H1 (cell line): ENCODE measurements at regions not wholly inside any gene's neighbourhood (a gene's known extent, or its start where the extent isn't known, plus 50 kb on each side); places are given as distances from the start of the nearest gene placed in this dataset.

ENCODE experiments used
- BRCA1 ChIP-seq: IDR thresholded peaks from 2 replicates; pipeline ENCODE4 v1.6.1; 2012; ENCODE audit warnings: low read depth, low read length, improper control_type of control experiment
- FOSL1 ChIP-seq: IDR thresholded peaks from 2 replicates; pipeline ENCODE4 v1.6.1; 2011; ENCODE audit warnings: mild to moderate bottlenecking, low read depth, low read length, moderate library complexity; ENCODE audit not compliant: insufficient read depth
- GTF2F1 ChIP-seq: IDR thresholded peaks from 2 replicates; pipeline ENCODE4 v1.6.1; 2012; ENCODE audit warnings: low read depth, low read length, improper control_type of control experiment, borderline replicate concordance
- POLR2A ChIP-seq, 2 experiments: IDR thresholded peaks; 1 replicate in 1 of 2; 2 replicates in 1 of 2; pipeline ENCODE4 v1.6.1; 2011; ENCODE audit warnings: low read depth in 2 of 2, low read length in 2 of 2, mild to moderate bottlenecking in 2 of 2; ENCODE audit errors: control extremely low read depth in 1 of 2
- POLR2AphosphoS5 ChIP-seq: IDR thresholded peaks from 2 replicates; pipeline ENCODE4 v1.6.1; 2011; ENCODE audit warnings: low read depth, low read length
- RFX5 ChIP-seq: IDR thresholded peaks from 2 replicates; pipeline ENCODE4 v1.6.1; 2011; ENCODE audit warnings: low read depth, low read length, improper control_type of control experiment, borderline replicate concordance
- SIN3A ChIP-seq, 2 experiments: IDR thresholded peaks in 1 of 2; conservative IDR thresholded peaks in 1 of 2; 2 replicates each; pipeline ENCODE4 v1.6.1; 2011 to 2012; ENCODE audit warnings: low read length in 2 of 2, improper control_type of control experiment in 1 of 2, low read depth in 1 of 2, mild to moderate bottlenecking in 1 of 2
- TAF7 ChIP-seq: optimal IDR thresholded peaks from 2 replicates; pipeline ENCODE3; 2011; ENCODE audit warnings: low read depth, mild to moderate bottlenecking, inconsistent platforms, low read length, moderate library complexity, borderline replicate concordance
- TF ChIP-seq, protein P1 (sequence below): IDR thresholded peaks from 2 replicates; pipeline ENCODE4 v1.6.1; 2011; ENCODE audit warnings: low read length, improper control_type of control experiment

- TF ChIP-seq SIN3A (conservative IDR thresholded peaks at IDR 0.05 in 1 of 2, IDR thresholded peaks at IDR 0.05 in 1 of 2; ENCODE audit: low read depth in 1 of 2, low read length in 2 of 2): no peak
- TF ChIP-seq, protein P1, sequence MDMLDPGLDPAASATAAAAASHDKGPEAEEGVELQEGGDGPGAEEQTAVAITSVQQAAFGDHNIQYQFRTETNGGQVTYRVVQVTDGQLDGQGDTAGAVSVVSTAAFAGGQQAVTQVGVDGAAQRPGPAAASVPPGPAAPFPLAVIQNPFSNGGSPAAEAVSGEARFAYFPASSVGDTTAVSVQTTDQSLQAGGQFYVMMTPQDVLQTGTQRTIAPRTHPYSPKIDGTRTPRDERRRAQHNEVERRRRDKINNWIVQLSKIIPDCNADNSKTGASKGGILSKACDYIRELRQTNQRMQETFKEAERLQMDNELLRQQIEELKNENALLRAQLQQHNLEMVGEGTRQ: no peak
- TF ChIP-seq POLR2AphosphoS5: no peak
- no peak for TF ChIP-seq BRCA1
- TF ChIP-seq GTF2F1: no peak
- no peak for TF ChIP-seq RFX5
- TF ChIP-seq POLR2A (IDR thresholded peaks at IDR 0.05; ENCODE audit: control extremely low read depth in 1 of 2, low read depth in 2 of 2, low read length in 2 of 2): no peak
- no peak for TF ChIP-seq FOSL1
- TF ChIP-seq TAF7: no peak
Measured at GRCh38 chr9:10835791-10836463, 223.1 kb upstream of the PTPRD start.
